ENCODE measurements at regions not wholly inside any gene's neighbourhood (a gene's known extent, or its start where the extent isn't known, plus 50 kb on each side); places are given as distances from the start of the nearest gene placed in this dataset.

GRCh38 chr13:97565906-97566305 is 131.9 kb downstream of the RAP2A start:
- Histone ChIP-seq H3K23ac (ENCODE audit: insufficient read length) (no peak overlapping the region), H2AFZ (ENCODE audit: low read length) (no peak overlapping the region), H3K4me2 (ENCODE audit: insufficient read depth in 1 of 2, low read depth in 2 of 2, low read length in 2 of 2) (no peak overlapping the region), H2BK5ac (ENCODE audit: low read depth, low read length) (no peak overlapping the region), H4K8ac (ENCODE audit: extremely low read depth, insufficient read depth, low read length) (no peak overlapping the region), H2BK120ac (replicated peaks; ENCODE audit: low read depth, low read length) (no peak overlapping the region), H3K27ac (ENCODE audit: low read depth, low read length) (no peak overlapping the region), H3K4ac (replicated peaks; ENCODE audit: insufficient read length, low read depth, low read length) (no peak overlapping the region), H3K14ac (ENCODE audit: insufficient read length) (no peak overlapping the region), H2BK20ac (ENCODE audit: low read length) (no peak overlapping the region), H3K79me1 (ENCODE audit: low read depth, low read length) (no peaks in the 10 kb centered on the region), H4K20me1 (replicated peaks in 1 of 2; ENCODE audit: control insufficient read depth in 1 of 2, insufficient read depth in 2 of 2, low read length in 2 of 2) (no peaks in the 10 kb centered on the region), H3K56ac (replicated peaks; ENCODE audit: insufficient read length, low read depth, low read length) (no peak overlapping the region), H3K36me3 (ENCODE audit: control insufficient read depth in 2 of 4, insufficient read depth in 4 of 4, low read length in 3 of 4) (no peaks in the 10 kb centered on the region), H3K4me3 (ENCODE audit: extremely low read depth in 1 of 4, insufficient read depth in 2 of 4, low read depth in 3 of 4, low read length in 4 of 4) (no peak overlapping the region), H2BK12ac (ENCODE audit: low read depth, low read length) (no peak overlapping the region), H3K9ac (replicated peaks in 1 of 4; ENCODE audit: extremely low read depth in 1 of 4, low read depth in 3 of 4, low read length in 3 of 4) (no peak overlapping the region), H3K18ac (ENCODE audit: extremely low read depth, low read length) (no peak overlapping the region), H2AK5ac (ENCODE audit: low read depth, low read length) (no peak overlapping the region), H4K5ac (ENCODE audit: insufficient read length, low read depth, low read length) (no peak overlapping the region), H2BK15ac (ENCODE audit: low read length) (no peak overlapping the region), H3K27me3 (replicated peaks in 1 of 4; ENCODE audit: control insufficient read depth in 3 of 4, extremely low read depth in 1 of 4, insufficient read depth in 3 of 4, low read length in 3 of 4) (no peaks in the 10 kb centered on the region), H3K9me3 (ENCODE audit: insufficient read depth in 2 of 2, low read depth in 1 of 2, low read length in 1 of 2) (no peaks in the 10 kb centered on the region), H3K4me1 (replicated peaks in 1 of 4; ENCODE audit: control insufficient read depth in 3 of 4, insufficient read depth in 4 of 4, low read length in 3 of 4) (peaks cover 0 to 8% (median 1%) of the 10 kb centered on the region in 4 experiments; a peak in 4 of 7 replicates), H3K23me2 (ENCODE audit: low read depth, low read length) (no peaks in the 10 kb centered on the region), H4K91ac (replicated peaks; ENCODE audit: insufficient read length, low read length) (no peak overlapping the region), H3K79me2 (ENCODE audit: control insufficient read depth in 1 of 2, insufficient read depth in 2 of 2, low read length in 2 of 2) (no peaks in the 10 kb centered on the region)
- ChIA-PET POLR2A (ENCODE audit: partially characterized antibody) (no interaction called here), CTCF (ENCODE audit: partially characterized antibody) (no interaction called here)
- DNase-seq (ENCODE audit: low read depth in 1 of 2, low spot score in 2 of 2) (no peak), FAIRE-seq (no peak)
- 83% methylated on average over 3 of the region's 3 CpGs; no CpG with 5 or more reads in 1 of the 2 experiments for WGBS, 2 experiments (ENCODE audit: extremely low coverage in 1 of 2, insufficient coverage in 1 of 2, insufficient read length in 1 of 2, insufficient replicate concordance in 2 of 2, low coverage in 1 of 2, low lambda C conversion rate in 2 of 2, missing lambda C conversion rate in 1 of 2)
- no peak for TF ChIP-seq SUZ12 (IDR thresholded peaks at IDR 0.05; ENCODE audit: low read length)
- TF ChIP-seq GABPA (IDR thresholded peaks at IDR 0.05; ENCODE audit: borderline replicate concordance, insufficient read depth, low read length) = no peak
- no peak for TF ChIP-seq CHD1 (IDR thresholded peaks at IDR 0.05; ENCODE audit: low read depth, low read length)
- TF ChIP-seq SIN3A (conservative IDR thresholded peaks at IDR 0.05 in 1 of 2, IDR thresholded peaks at IDR 0.05 in 1 of 2; ENCODE audit: low read depth in 1 of 2, low read length in 2 of 2) = no peak
- no peak for TF ChIP-seq RFX5 (IDR thresholded peaks at IDR 0.05; ENCODE audit: borderline replicate concordance, low read depth, low read length)
- TF ChIP-seq CBX5 (IDR thresholded peaks at IDR 0.05; ENCODE audit: low read depth, low read length) = no peak
- no peak for TF ChIP-seq CBX8 (IDR thresholded peaks at IDR 0.05; ENCODE audit: borderline replicate concordance, low read depth, low read length)
- no peak for TF ChIP-seq ASH2L (IDR thresholded peaks at IDR 0.05; ENCODE audit: low read length)
- TF ChIP-seq EZH2 (IDR thresholded peaks at IDR 0.05; ENCODE audit: low read depth, low read length, severe bottlenecking) = no peak
- no peak for TF ChIP-seq SRF (IDR thresholded peaks at IDR 0.05; ENCODE audit: low read depth, low read length)
